Neural cell (in vitro differentiated cells): ENCODE measurements at regions not wholly inside any gene's neighbourhood (a gene's known extent, or its start where the extent isn't known, plus 50 kb on each side); places are given as distances from the start of the nearest gene placed in this dataset.

Source experiments
- H2AFZ ChIP-seq: fragments of 200-600, 300-800 bp; sonication (generic), shearing (Covaris generic); 2 replicates; pipeline ENCODE4 v1.6.0; 2014; ENCODE audit warnings: low read depth, mild to moderate bottlenecking, antibody characterized with exemption, low read length, moderate library complexity
- H3F3A ChIP-seq: fragments of 200-600 bp; shearing (Covaris generic); 2 replicates; pipeline ENCODE4 v1.6.1; 2016; ENCODE audit warnings: mild to moderate bottlenecking, moderate library complexity, mixed read lengths, antibody characterized with exemption, low read length; ENCODE audit not compliant: insufficient read depth, poor library complexity, severe bottlenecking
- H3K27ac ChIP-seq: fragments of 200-600, 300-800 bp; sonication (generic), shearing (Covaris generic); 2 replicates; pipeline ENCODE4 v1.5.1; 2014; ENCODE audit warnings: mild to moderate bottlenecking, low read length, moderate library complexity
- H3K27me3 ChIP-seq: fragments of 300-800, 200-600 bp; sonication (generic), shearing (Covaris generic); 2 replicates; pipeline ENCODE4 v1.6.0; 2014; ENCODE audit warnings: mild to moderate bottlenecking, low read depth, low read length, moderate library complexity; ENCODE audit not compliant: insufficient read depth
- H3K36me3 ChIP-seq: fragments of 300-800, 200-600 bp; sonication (generic), shearing (Covaris generic); 2 replicates; pipeline ENCODE4 v1.5.1; 2014; ENCODE audit warnings: mild to moderate bottlenecking, antibody characterized with exemption, low read length, moderate library complexity; ENCODE audit not compliant: insufficient read depth
- H3K4me2 ChIP-seq: fragments of 300-800, 200-600 bp; sonication (generic), shearing (Covaris generic); 2 replicates; pipeline ENCODE4 v1.6.0; 2014; ENCODE audit warnings: mild to moderate bottlenecking, low read length
- H3K4me3 ChIP-seq: fragments of 300-800, 200-600 bp; sonication (generic), shearing (Covaris generic); 2 replicates; pipeline ENCODE4 v1.5.1; 2014; ENCODE audit warnings: mild to moderate bottlenecking, low read length, moderate library complexity
- H3K79me2 ChIP-seq: fragments of 200-600 bp; shearing (Covaris generic); replicated peaks from 2 replicates; pipeline ENCODE4 v1.6.0; 2014; ENCODE audit warnings: mild to moderate bottlenecking, low read length, moderate library complexity; ENCODE audit not compliant: insufficient read depth
- H3K9ac ChIP-seq: fragments of 300-800, 200-600 bp; sonication (generic), shearing (Covaris generic); 2 replicates; pipeline ENCODE4 v1.6.1; 2016; ENCODE audit warnings: mild to moderate bottlenecking, low read length, mixed read lengths
- H3K9me2 ChIP-seq: fragments of 200-600 bp; shearing (Covaris generic); 2 replicates; pipeline ENCODE4 v1.6.1; 2016; ENCODE audit warnings: mild to moderate bottlenecking, low read length, mixed read lengths; ENCODE audit not compliant: insufficient read depth
- H3K9me3 ChIP-seq: fragments of 200-600, 300-800 bp; sonication (generic), shearing (Covaris generic); 2 replicates; pipeline ENCODE4 v1.6.1; 2016; ENCODE audit warnings: mild to moderate bottlenecking, mixed run types, low read length, moderate library complexity, mixed read lengths
- H4K20me1 ChIP-seq: fragments of 200-600 bp; shearing (Covaris generic); 2 replicates; pipeline ENCODE4 v1.6.1; 2016; ENCODE audit warnings: mild to moderate bottlenecking, mixed run types; ENCODE audit not compliant: insufficient read depth
- EP300 ChIP-seq: fragments of 450-650 bp; conservative IDR thresholded peaks from 2 replicates; pipeline ENCODE4 v1.6.1; 2014; ENCODE audit warnings: antibody characterized with exemption, mild to moderate bottlenecking, moderate library complexity; ENCODE audit not compliant: poor library complexity, severe bottlenecking
- EZH2 ChIP-seq: fragments of 200-600, 300-800 bp; shearing (Covaris generic), sonication (generic); IDR thresholded peaks from 2 replicates; pipeline ENCODE4 v1.6.1; 2014; ENCODE audit warnings: antibody characterized with exemption, low read length, borderline replicate concordance, mild to moderate bottlenecking; ENCODE audit not compliant: insufficient read depth, poor library complexity, severe bottlenecking
- MXI1 ChIP-seq: fragments of 450-650 bp; conservative IDR thresholded peaks from 2 replicates; pipeline ENCODE4 v1.6.1; 2014; ENCODE audit warnings: antibody characterized with exemption, mild to moderate bottlenecking; ENCODE audit not compliant: poor library complexity, severe bottlenecking
- POLR2AphosphoS5 ChIP-seq: IDR thresholded peaks from 2 replicates; pipeline ENCODE4 v1.6.1; 2012
- RAD21 ChIP-seq: fragments of 450-650 bp; conservative IDR thresholded peaks from 2 replicates; pipeline ENCODE4 v1.6.1; 2014; ENCODE audit warnings: antibody characterized with exemption, mild to moderate bottlenecking, moderate library complexity
- SMC3 ChIP-seq: fragments of 450-650 bp; conservative IDR thresholded peaks from 2 replicates; pipeline ENCODE4 v1.6.1; 2014; ENCODE audit warnings: antibody characterized with exemption, mild to moderate bottlenecking, moderate library complexity; ENCODE audit not compliant: poor library complexity
- TAF1 ChIP-seq: IDR thresholded peaks from 2 replicates; pipeline ENCODE4 v1.6.1; 2012; ENCODE audit warnings: low read depth
- TF ChIP-seq, protein P1 (sequence below): fragments of 450-650 bp; IDR thresholded peaks from 2 replicates; pipeline ENCODE4 v1.5.1; 2014; ENCODE audit warnings: antibody characterized with exemption, mild to moderate bottlenecking, moderate library complexity; ENCODE audit not compliant: poor library complexity, severe bottlenecking
- TF ChIP-seq, protein P2 (sequence below): IDR thresholded peaks from 2 replicates; pipeline ENCODE4 v1.6.1; 2012; ENCODE audit warnings: borderline replicate concordance

DNA sequence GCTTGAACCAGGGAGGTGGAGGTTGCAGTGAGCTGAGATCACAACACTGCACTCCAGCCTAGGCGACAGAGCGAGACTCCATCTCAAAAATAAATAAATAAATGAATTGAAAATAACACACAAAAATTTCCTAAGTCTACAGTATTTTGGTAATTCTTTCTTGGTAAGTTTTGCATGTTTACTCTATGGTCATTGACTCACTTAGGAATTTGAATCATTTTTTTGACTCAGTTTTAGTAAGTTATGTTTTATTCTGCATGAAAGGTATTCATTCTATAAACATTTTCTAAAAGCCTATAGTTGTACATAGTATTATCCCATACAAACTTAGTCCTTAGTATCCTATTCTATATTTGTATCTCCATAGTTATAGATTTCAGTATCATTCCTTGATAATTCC lies 772.9 kb upstream of the SLIT2 start:
- no peaks in the 10 kb centered on the region for H3K27me3 ChIP-seq
- H3K36me3 ChIP-seq: no peaks in the 10 kb centered on the region
- no peaks in the 10 kb centered on the region for H3K79me2 ChIP-seq
- H3K4me3 ChIP-seq: no peak overlapping the region
- H2AFZ ChIP-seq: no peak overlapping the region
- no peak overlapping the region for H3K4me2 ChIP-seq
- H3K9me3 ChIP-seq: no peaks in the 10 kb centered on the region
- H4K20me1 ChIP-seq: no peaks in the 10 kb centered on the region
- H3K27ac ChIP-seq: no peak overlapping the region
- no peak for TF ChIP-seq RAD21
- TF ChIP-seq SMC3: no peak
- no peak for TF ChIP-seq EP300
- TF ChIP-seq EZH2: no peak
- TF ChIP-seq MXI1: no peak
- no peak for TF ChIP-seq POLR2AphosphoS5
- TF ChIP-seq TAF1: no peak
- TF ChIP-seq, protein P1, sequence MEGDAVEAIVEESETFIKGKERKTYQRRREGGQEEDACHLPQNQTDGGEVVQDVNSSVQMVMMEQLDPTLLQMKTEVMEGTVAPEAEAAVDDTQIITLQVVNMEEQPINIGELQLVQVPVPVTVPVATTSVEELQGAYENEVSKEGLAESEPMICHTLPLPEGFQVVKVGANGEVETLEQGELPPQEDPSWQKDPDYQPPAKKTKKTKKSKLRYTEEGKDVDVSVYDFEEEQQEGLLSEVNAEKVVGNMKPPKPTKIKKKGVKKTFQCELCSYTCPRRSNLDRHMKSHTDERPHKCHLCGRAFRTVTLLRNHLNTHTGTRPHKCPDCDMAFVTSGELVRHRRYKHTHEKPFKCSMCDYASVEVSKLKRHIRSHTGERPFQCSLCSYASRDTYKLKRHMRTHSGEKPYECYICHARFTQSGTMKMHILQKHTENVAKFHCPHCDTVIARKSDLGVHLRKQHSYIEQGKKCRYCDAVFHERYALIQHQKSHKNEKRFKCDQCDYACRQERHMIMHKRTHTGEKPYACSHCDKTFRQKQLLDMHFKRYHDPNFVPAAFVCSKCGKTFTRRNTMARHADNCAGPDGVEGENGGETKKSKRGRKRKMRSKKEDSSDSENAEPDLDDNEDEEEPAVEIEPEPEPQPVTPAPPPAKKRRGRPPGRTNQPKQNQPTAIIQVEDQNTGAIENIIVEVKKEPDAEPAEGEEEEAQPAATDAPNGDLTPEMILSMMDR: no peak
- TF ChIP-seq, protein P2, sequence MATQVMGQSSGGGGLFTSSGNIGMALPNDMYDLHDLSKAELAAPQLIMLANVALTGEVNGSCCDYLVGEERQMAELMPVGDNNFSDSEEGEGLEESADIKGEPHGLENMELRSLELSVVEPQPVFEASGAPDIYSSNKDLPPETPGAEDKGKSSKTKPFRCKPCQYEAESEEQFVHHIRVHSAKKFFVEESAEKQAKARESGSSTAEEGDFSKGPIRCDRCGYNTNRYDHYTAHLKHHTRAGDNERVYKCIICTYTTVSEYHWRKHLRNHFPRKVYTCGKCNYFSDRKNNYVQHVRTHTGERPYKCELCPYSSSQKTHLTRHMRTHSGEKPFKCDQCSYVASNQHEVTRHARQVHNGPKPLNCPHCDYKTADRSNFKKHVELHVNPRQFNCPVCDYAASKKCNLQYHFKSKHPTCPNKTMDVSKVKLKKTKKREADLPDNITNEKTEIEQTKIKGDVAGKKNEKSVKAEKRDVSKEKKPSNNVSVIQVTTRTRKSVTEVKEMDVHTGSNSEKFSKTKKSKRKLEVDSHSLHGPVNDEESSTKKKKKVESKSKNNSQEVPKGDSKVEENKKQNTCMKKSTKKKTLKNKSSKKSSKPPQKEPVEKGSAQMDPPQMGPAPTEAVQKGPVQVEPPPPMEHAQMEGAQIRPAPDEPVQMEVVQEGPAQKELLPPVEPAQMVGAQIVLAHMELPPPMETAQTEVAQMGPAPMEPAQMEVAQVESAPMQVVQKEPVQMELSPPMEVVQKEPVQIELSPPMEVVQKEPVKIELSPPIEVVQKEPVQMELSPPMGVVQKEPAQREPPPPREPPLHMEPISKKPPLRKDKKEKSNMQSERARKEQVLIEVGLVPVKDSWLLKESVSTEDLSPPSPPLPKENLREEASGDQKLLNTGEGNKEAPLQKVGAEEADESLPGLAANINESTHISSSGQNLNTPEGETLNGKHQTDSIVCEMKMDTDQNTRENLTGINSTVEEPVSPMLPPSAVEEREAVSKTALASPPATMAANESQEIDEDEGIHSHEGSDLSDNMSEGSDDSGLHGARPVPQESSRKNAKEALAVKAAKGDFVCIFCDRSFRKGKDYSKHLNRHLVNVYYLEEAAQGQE: no peak
- no peaks in the 10 kb centered on the region for H3F3A ChIP-seq
- no peak overlapping the region for H3K9ac ChIP-seq
- H3K9me2 ChIP-seq: no peaks in the 10 kb centered on the region

DNA sequence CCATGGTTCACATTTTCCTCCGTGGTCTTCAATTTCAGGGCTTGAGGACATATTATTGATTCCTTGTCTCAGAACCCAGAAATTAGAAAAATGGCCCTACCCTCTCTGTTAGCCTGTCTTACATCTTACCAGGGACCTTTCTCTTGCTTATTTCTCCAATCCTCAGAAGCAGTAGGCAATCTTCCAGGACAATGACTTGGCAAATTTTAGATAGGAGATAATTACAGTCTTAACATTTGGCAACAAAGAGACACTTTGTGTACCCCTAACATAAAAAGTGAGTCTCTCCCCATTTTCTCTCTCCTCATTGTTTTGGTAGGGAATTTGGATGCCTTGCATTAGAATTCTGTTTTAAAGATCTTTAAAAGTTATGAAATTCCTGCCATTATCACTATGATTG lies 778.1 kb upstream of the SLIT2 start:
- Histone ChIP-seq H3K9ac (no peak overlapping the region), H2AFZ (no peak overlapping the region), H3K36me3 (no peaks in the 10 kb centered on the region), H3K9me2 (no peaks in the 10 kb centered on the region), H3F3A (no peaks in the 10 kb centered on the region), H3K27me3 (no peaks in the 10 kb centered on the region), H3K4me2 (no peak overlapping the region), H3K79me2 (no peaks in the 10 kb centered on the region), H3K27ac (no peak overlapping the region), H3K4me3 (no peak overlapping the region), H4K20me1 (no peaks in the 10 kb centered on the region), H3K9me3 (no peaks in the 10 kb centered on the region)
- TF ChIP-seq TAF1 (no peak), SMC3 (no peak), EP300 (no peak), RAD21 (no peak)
- TF ChIP-seq, protein P2: no peak
